ENCODE measurements at regions not wholly inside any gene's neighbourhood (a gene's known extent, or its start where the extent isn't known, plus 50 kb on each side); places are given as distances from the start of the nearest gene placed in this dataset.

- H3K9me3 ChIP-seq = no peaks in the 10 kb centered on the region
- no peaks in the 10 kb centered on the region for H3K36me3 ChIP-seq
- no peak for DNase-seq (ENCODE audit: extremely low spot score)
- TF ChIP-seq EP300 (IDR thresholded peaks at IDR 0.05) (no peak), CTCF (IDR thresholded peaks at IDR 0.05) (no peak), POLR2A (IDR thresholded peaks at IDR 0.05; ENCODE audit: low read depth) (no peak), POLR2AphosphoS5 (IDR thresholded peaks at IDR 0.05) (no peak)
- H3K4me3 ChIP-seq = no peak overlapping the region
- no peak overlapping the region for H3K27ac ChIP-seq (replicated peaks in 1 of 4)
- no peaks in the 10 kb centered on the region for H3K27me3 ChIP-seq
- 87% methylated on average over 5 of the region's 5 CpGs for WGBS
- H3K4me1 ChIP-seq = no peaks in the 10 kb centered on the region
- intact Hi-C loops (cut with DNase I) = no loop called here
Measured at GRCh38 chr14:58798173-58798572, 160.4 kb downstream of the DACT1 start.

GRCh38 chr14:58801086-58801485 is 163.3 kb downstream of the DACT1 start:
- intact Hi-C loops (cut with DNase I) = no loop called here
- DNase-seq (ENCODE audit: extremely low spot score) = no peak
- no peak overlapping the region for H3K4me3 ChIP-seq
- no peak for TF ChIP-seq POLR2A (IDR thresholded peaks at IDR 0.05; ENCODE audit: low read depth)
- no peak for TF ChIP-seq EP300 (IDR thresholded peaks at IDR 0.05)
- TF ChIP-seq CTCF (IDR thresholded peaks at IDR 0.05) = no peak
- TF ChIP-seq POLR2AphosphoS5 (IDR thresholded peaks at IDR 0.05) = no peak
- no peaks in the 10 kb centered on the region for H3K9me3 ChIP-seq
- no peaks in the 10 kb centered on the region for H3K36me3 ChIP-seq
- no peaks in the 10 kb centered on the region for H3K4me1 ChIP-seq
- no peak overlapping the region for H3K27ac ChIP-seq (replicated peaks in 1 of 4)
- H3K27me3 ChIP-seq = no peaks in the 10 kb centered on the region

GRCh38 chr14:58805057-58805456 is 167.3 kb downstream of the DACT1 start:
- no peaks in the 10 kb centered on the region for H3K9me3 ChIP-seq
- TF ChIP-seq EP300 (IDR thresholded peaks at IDR 0.05) (no peak), POLR2AphosphoS5 (IDR thresholded peaks at IDR 0.05) (peak; percentile 25)
- no peak overlapping the region for H3K27ac ChIP-seq (replicated peaks in 1 of 4)
- WGBS = 62% methylated on average over 4 of the region's 4 CpGs
- H3K4me1 ChIP-seq = peaks cover 0 to 9% (median 0%) of the 10 kb centered on the region in 4 donors
- H3K36me3 ChIP-seq = no peaks in the 10 kb centered on the region
- no peaks in the 10 kb centered on the region for H3K27me3 ChIP-seq
- intact Hi-C loops (cut with DNase I) = no loop called here
- H3K4me3 ChIP-seq = no peak overlapping the region
- DNase-seq (ENCODE audit: extremely low spot score) = peak; percentile 66

GRCh38 chr14:58805605-58806409 is 168.0 kb downstream of the DACT1 start:
- Histone ChIP-seq H3K36me3 (no peaks in the 10 kb centered on the region), H3K4me1 (peaks cover 0 to 9% (median 0%) of the 10 kb centered on the region in 4 donors), H3K9me3 (no peaks in the 10 kb centered on the region), H3K4me3 (no peak overlapping the region), H3K27me3 (no peaks in the 10 kb centered on the region), H3K27ac (replicated peaks in 1 of 4) (no peak overlapping the region)
- no peak for DNase-seq (ENCODE audit: extremely low spot score)
- WGBS = 67% methylated on average over 6 of the region's 6 CpGs
- TF ChIP-seq POLR2AphosphoS5 (IDR thresholded peaks at IDR 0.05) (no peak), CTCF (IDR thresholded peaks at IDR 0.05) (no peak), POLR2A (IDR thresholded peaks at IDR 0.05; ENCODE audit: low read depth) (no peak), EP300 (IDR thresholded peaks at IDR 0.05) (no peak)
- intact Hi-C loops (cut with DNase I) = no loop called here

GRCh38 chr14:58807191-58807590 is 169.4 kb downstream of the DACT1 start:
- no peak for TF ChIP-seq POLR2A (IDR thresholded peaks at IDR 0.05; ENCODE audit: low read depth)
- no peak for TF ChIP-seq CTCF (IDR thresholded peaks at IDR 0.05)
- no peak for TF ChIP-seq POLR2AphosphoS5 (IDR thresholded peaks at IDR 0.05)
- TF ChIP-seq EP300 (IDR thresholded peaks at IDR 0.05) = no peak
- H3K27me3 ChIP-seq = no peaks in the 10 kb centered on the region
- no peaks in the 10 kb centered on the region for H3K36me3 ChIP-seq
- H3K4me1 ChIP-seq = peaks cover 0 to 9% (median 0%) of the 10 kb centered on the region in 4 donors
- no peaks in the 10 kb centered on the region for H3K9me3 ChIP-seq
- no peak overlapping the region for H3K27ac ChIP-seq (replicated peaks in 1 of 4)
- DNase-seq (ENCODE audit: extremely low spot score) = no peak
- intact Hi-C loops (cut with DNase I) = no loop called here
- no peak overlapping the region for H3K4me3 ChIP-seq
